ENCODE measurements at regions not wholly inside any gene's neighbourhood (a gene's known extent, or its start where the extent isn't known, plus 50 kb on each side); places are given as distances from the start of the nearest gene placed in this dataset.

DNA sequence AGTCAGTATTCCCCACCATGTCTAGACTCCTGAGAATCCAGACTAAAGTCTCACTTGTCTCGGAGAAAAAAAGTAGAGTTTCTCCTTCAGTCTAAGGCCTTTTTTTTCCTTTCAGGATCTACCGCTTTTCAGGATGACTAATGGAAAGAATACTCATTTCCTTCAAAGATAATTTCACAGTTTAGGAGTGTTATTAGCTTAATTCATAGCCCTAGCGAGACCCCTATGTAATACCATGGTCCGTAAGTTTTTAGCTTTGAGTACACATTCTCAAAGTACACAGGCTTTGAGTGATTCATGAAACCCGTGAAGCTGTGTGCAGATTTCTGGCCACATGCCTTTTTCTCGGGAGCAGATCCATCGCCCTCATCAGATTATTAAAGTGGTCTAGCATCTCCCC is 133.1 kb downstream of the SOX4 start:
- TF ChIP-seq, protein P1, sequence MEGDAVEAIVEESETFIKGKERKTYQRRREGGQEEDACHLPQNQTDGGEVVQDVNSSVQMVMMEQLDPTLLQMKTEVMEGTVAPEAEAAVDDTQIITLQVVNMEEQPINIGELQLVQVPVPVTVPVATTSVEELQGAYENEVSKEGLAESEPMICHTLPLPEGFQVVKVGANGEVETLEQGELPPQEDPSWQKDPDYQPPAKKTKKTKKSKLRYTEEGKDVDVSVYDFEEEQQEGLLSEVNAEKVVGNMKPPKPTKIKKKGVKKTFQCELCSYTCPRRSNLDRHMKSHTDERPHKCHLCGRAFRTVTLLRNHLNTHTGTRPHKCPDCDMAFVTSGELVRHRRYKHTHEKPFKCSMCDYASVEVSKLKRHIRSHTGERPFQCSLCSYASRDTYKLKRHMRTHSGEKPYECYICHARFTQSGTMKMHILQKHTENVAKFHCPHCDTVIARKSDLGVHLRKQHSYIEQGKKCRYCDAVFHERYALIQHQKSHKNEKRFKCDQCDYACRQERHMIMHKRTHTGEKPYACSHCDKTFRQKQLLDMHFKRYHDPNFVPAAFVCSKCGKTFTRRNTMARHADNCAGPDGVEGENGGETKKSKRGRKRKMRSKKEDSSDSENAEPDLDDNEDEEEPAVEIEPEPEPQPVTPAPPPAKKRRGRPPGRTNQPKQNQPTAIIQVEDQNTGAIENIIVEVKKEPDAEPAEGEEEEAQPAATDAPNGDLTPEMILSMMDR (IDR thresholded peaks at IDR 0.05; ENCODE audit: low read length) = no peak
- TF ChIP-seq EZH2 (optimal IDR thresholded peaks at IDR 0.05; ENCODE audit: low read depth, low read length) = no peak
- no peak for TF ChIP-seq EZH2phosphoT487 (IDR thresholded peaks at IDR 0.05; ENCODE audit: low read length)

Measured in MM.1S (cell line).